Superior temporal gyrus (tissue), 1 donor: ENCODE measurements at regions not wholly inside any gene's neighbourhood (a gene's known extent, or its start where the extent isn't known, plus 50 kb on each side); places are given as distances from the start of the nearest gene placed in this dataset.
"Not testable (repeated sequence)": the region's sequence is repeated elsewhere in the genome, so short reads cannot be mapped to it uniquely, and the experiment has no call there.

Experiments
- DNase-seq: peaks from one replicate; pipeline ENCODE4 v3.0.0-alpha.2; 2016; ENCODE audit errors: extremely low spot score

DNA sequence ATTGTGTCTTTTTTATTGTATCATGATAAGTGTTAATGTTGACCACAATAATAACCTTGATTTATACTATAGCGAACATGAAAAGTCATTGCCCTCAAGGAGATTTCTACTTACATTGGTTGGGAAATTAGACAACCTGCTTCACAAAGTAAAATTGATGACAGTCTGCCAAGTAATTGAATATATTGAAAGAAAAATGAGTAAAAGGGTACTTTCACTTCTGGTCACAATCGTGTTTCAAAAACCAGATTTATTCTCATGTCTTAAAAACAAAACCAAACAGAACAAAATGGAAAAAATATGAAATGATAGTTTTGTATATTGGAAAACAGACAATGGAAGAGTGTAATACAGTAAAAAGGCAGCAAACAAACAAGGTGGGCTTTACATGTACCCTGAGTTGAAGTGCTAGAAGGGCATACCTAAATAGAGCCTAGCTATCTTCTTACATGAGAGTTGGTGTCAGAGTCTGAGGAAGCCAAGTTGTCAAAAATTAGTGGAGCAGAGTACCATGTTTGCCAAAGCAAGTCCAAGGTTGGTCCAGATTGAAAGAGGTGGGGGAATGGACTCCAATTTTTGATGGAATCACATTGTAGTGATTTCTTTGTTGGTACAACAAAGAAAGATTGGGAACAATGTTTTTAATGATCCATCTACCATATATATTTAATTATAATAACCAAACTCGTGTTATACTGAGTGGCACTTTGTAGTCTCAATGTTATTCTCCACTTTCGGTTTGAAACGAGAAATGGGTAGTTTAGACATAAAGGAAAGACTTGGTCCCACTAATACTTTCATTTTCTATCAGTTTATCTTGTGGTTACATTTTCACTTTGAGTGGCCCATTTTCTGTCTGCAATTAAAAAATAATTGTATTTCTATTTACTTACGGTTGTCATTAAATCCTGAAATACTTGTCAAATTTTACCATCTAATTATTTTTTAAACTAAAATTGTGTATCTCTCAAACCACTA, 775.6 kb downstream of the STIM2 start:
- no peak for DNase-seq

DNA sequence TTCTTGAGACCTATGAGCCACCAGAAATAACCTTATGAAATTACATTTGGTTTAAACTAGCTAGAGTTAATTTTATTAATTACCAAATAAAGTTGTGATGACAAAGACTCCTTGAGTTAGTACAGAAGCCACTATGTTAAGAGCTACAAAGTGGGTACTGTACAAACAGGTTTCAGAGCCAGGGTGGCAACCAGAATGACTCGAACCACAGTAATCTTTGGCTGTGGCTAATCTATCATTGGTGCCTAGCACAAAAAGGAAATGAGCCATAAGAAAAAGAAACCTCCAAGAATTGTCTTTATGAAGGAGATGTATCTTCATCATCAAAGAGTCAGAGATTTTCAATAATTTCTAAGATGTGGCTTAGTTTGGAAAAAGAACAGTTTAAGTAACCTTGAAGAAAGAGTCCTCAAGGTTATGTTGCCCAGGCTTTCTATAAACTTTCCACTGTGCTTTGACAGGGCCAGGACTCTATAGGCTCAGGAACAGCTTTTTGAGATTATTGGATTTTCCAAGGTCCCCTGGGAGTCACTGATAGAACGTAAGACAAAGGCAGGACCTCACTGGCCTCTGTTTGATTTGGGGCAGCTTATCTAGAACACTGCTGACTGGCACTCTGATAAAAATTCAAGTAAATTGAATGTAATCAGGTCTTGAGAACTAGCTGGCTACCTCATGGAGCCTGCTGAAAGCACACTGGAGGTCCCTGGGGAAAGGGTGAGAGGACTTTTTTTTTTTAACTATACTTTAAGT, 777.7 kb downstream of the STIM2 start:
- no peak for DNase-seq

DNA sequence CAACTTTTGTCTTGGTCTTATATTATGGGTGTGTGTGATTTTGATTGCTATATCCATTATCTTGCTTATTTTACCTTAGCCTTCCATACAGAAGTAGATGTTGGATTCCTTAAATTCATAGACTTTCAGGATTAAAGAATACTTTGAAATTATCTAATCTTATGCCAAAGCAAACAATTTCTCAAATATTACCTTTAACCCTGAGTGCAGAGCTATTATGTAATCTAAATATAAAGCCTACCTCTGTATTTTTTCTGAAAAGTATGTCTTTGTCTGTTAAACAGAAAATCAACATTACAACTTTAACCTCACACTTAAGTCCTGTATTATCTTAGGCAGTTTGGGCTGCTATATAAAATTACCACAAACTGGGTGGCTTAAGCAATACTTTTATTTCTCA, 782.5 kb downstream of the STIM2 start:
- DNase-seq, result no peak

DNA sequence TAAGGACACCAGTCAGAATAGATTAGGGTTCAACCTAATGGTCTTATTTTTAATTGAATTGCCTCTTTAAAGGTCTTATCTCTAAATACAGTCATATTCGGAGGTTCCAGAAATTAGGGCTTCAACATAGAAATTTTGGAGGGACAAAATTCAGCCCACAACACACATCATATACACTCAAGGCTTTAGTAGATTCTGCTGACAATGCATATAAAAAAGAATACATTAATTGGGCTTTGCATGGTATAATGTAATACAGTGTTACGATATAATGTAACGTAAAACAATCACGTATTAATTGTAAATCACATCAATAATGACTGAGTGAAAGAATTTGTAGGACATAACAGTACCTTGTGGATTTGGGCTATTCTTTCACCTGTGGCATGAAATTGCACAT, 787.8 kb downstream of the STIM2 start:
- DNase-seq, result no peak

DNA sequence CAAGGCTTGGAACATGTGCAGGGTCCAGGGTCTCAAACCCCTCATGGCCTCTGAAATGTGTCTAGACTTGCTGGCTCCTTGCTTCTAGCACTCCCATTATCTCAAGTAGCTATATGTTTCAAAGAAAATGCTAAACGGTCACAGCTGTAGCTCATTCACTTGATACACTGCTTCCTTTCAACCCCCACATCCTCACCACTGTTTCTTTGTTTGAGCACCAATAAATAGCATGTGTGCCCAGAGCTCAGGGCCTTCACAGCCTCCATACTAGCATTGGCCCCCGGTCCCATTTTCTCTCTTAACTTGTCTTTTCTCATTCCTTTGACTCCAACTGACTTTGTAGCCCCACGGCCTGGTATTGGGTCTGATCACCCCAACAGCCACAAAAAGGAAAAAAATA, 801.8 kb downstream of the STIM2 start:
- no peak for DNase-seq

DNA sequence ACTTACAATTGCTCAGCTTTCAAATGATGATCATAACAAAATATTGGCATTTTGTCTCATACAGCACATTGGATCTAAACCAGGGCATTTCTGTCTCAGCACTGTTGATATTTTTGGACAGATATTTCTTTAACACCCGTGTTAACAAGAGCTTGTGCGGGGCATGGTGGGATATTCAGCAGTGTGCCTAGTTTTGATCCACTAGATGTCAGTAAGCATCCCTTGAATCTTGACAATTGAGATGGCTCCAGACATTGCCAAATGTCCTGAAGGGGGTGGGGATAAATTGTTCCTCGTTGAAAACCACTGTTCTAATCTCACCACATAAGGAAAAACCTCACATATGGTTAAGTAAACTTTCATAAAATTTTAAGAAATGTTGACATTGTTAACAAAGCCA, 806.3 kb downstream of the STIM2 start:
- DNase-seq, result peak; percentile 33

DNA sequence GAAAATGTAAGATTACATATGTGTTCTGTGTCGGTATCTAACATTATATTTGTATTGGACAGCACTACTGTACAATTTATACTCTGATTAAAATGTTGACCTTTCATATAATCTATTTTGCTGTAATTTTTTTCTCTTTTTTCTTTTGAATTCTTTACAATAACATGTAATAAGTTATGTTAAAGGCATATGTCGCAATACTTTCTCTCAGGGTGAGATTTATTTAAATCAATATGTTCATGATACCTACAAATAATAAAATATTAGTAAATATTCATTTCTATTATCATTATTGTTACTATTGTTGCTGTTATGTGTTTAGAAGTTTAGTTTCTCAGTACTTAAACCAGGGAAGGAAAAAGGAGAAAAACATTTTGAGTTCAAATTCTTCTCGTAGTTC, 807.4 kb downstream of the STIM2 start:
- no peak for DNase-seq

DNA sequence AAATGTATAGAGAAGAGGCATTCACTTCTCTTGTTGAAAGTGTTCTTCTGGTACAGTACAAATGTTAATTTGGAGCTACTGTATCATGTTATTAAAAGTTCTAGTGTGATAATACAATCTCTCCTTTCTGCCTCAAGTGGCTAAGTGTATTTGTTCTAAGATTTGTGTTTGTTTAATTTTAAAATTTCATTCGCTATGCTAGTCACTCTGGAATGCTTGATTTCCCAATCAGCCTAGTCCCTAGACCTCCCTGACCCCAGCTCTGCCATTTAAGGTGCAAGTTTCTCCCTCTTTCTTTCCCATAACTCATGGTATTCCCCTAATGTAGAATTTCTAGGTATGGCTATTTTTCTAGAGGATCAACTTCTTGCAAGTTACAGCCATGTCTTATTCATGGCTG, 817.4 kb downstream of the STIM2 start:
- DNase-seq, result no peak

DNA sequence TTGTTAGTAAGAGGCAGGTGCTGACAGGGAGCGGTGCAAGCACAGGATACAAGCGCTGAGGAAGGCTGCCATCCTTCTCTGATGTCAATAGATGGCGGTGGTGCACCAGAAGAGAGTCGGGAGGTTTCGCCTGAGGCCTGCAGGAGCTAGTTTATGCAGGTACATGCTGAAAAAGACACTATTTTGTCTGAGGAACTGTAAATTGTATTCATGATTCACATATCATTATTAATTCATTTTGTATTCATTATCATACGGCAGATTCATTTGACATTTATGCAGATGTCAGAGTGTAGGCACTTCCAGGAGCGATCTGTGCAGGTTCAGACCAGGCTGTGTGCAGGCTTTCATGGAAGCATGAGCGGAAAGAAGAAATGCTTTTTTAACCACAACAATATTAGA, 824.0 kb downstream of the STIM2 start:
- peak; percentile 87 for DNase-seq

DNA sequence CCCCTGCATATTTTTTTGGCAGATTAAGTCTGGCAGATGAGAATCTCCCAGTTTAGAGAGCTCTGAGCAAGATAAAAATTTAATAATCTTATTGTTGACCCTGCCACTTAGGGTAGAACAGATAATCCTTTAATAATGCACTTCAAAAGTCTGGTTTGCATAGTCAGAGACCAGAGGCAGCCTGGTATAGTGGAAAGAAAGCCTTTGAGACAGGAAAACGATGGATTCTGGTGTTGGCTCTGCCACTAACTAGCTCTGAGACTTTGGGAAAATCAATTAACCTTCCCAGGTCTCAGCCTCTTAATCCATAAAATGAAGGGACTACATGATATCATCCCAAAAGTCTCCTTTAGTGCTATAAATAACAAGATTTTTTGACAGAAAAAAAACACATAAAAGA, 824.5 kb downstream of the STIM2 start:
- DNase-seq, result peak; percentile 17

DNA sequence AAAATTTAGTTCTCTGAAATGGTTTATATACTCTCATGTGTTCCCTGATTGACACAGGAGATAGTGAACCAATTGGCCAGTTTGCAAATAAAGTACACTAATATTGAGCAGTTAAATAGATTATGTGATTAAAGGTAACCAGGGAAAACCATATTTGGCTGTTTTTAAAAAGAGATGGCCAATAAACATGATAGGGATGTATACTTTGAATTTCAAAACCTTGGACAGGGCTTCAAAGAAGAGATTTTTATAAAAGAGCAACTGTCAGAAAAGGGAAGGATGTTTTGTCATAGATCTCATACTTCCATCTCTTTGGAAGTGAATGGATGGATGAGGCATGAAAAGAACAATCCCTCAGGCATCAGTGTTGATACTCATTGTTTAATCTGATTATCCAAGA, 825.3 kb downstream of the STIM2 start:
- no peak for DNase-seq

DNA sequence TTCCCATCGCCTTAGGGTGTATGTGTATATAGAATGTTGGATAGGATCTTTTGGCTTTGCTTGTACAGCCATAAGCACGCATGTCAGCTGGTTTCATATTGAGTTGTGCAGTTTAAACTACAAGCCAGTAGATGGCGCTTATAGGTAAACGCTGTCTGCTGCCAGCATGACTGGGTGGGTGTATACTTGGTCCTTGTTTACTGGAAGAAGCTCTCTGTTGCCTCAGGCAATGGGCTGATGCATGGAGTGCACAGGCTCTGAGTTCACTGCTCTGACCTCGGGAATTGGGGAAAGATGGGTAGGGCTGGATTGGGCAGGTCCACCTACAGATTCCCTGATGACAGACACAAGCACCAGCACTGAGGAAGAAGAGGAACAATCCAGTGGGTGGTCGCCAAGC, 831.5 kb downstream of the STIM2 start:
- DNase-seq, result peak; percentile 38

DNA sequence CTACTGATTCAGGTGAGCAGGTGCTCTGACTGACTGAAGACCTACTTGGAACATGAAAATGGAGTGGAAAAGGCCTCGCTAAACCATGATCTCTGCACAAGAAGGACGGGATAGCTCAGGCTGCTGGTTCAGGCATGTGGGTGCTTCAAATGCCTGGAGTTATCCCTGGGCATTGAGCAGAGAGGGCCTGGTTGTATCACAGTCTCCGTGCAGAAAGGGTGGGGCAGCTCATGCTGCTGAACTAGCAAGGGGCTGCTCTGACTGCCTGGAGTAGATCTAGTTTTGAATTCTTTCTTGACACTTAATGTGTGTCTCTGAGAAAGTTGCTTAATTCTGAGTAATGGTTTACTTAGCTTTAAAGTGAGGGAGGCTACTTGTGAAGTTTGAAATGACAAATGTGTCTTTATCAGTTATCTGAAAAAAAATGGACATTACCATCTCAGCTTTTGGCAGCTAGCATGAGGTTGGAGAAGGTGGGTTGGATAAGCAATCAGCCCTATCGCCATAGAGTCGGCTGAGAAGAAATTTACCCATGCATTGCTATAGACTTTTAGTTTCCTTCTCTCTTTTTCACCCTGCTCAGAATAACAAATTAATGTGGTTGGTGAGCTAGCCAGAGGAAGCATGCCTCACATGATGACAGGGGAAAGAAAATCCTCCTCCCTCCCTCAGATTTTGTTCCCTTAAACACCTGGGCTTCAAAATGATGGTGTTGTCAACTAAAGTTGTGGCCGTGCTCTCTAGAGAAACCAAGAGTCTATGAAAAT, 832.4 kb downstream of the STIM2 start:
- no peak for DNase-seq

DNA sequence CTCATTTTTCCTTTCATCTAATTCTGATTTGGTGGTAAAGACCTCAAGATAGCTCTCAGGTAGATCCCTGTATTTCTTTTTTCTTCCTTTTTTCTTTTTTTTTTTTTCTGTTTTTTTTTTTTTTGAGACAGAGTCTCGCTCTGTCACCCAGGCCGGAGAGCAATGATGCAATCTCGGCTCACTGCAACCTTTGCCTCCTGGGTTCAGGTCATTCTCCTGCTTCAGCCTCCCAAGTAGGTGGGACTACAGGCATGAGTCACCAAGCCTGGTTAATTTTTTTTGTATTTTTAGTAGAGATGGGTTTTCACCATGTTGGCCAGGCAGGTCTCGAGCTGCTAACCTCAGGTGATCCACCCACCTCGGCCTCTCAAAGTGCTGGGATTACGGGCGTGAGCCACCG, 835.6 kb downstream of the STIM2 start:
- not testable (repeated sequence) for DNase-seq

DNA sequence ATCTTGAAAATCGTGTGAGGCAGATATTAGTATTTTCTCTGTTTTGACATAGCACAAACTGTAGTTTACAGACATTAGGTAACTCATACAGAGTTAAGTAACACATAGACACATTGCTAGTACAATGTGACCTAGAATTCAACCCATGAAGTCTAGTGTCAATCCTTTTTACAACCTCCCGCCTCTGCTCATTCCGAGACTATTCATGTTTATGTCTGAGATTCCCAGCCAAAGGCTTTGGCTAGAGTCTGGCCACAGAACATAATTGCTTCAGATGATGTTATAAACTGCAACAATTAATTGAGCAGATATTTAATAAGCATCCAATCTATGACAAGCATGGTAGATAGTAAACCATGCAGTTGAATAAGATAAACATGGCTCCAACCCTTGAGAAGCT, 841.0 kb downstream of the STIM2 start:
- no peak for DNase-seq

DNA sequence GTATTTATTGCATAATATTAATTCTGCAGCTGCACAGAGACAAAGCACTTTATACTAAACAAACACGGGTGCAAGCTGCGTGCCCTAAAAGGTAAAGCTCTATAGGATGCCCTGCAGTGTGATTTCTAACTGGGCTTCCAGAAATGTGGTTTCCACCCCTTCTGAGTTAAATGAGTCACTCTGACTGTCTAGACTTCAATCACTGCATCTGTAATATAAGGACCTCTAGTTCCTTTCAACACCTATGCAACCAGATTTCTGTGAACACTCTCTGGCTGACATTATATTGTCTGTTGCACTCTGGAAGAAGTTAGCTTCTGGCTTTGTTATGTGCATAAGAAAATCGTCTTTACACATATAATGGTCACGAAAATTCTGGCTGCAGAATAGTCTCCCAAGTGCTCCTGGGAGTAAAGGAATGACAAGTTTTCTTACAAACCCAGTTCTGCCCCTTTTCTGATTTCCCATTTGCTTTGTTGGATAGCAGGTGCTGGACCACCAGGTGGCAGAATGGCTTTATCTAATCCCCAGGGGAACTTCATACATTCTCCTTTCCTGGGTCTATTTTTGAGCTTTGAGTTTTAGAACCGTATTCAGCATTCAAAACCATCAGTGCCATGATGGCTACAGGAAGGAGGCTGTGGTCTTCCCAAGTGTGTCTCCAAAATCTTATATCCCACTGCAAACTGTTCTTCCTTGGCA, 842.2 kb downstream of the STIM2 start:
- DNase-seq, result peak; percentile 55

DNA sequence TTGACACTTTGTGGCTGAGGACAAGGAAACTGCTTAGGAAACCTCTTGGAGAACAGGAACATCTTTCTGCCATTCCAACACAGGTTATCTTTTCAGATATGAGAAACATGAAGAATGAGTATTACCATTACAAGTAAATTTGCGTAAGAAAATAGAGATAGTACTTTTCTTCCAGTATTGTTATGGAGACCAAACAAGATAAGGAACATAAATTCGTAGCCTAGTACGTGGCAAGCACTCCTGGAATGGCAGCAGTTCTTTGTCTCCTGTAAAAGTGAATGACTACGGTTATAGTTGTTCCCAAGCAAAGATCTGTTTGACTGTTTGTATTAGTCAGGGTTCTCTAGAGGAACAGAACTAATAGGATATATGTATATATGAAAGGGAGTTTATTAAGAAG, 843.1 kb downstream of the STIM2 start:
- no peak for DNase-seq

DNA sequence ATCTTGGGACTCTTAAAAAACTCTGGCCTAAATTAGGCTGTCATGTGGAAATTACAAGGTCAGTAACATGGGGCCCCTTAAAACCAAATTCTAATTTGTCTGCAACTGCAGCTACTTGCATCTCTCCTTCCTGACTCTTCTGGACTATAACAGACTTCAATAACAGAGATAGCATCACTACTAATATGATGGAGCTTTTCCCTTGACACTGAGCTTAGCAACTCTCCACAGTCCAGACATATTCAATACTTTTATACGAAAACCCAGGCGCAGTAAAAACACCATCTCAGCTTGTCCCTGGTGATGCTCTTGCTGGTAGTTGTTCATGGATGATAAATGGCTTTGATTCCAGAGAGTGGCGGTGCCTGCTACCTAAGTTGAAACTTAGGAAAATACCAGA, 850.4 kb downstream of the STIM2 start:
- DNase-seq, result no peak

DNA sequence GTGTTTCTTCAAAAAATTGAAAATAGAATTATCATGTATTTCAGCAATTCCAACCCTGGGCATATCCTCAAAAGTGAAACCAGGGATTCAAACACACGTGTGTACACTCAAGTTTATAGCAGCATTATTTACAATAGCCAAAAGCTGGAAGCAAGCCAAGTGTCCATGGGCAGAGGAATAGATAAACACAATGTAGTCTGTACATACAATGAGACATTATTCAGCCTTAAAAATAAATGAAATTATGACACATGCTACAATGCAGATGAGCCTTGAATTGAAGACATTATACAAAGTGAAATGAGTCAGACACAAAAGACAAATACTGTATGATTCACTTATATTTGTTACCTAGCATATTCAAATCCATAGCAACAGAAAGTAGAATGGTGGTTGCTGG, 853.4 kb downstream of the STIM2 start:
- no peak for DNase-seq

DNA sequence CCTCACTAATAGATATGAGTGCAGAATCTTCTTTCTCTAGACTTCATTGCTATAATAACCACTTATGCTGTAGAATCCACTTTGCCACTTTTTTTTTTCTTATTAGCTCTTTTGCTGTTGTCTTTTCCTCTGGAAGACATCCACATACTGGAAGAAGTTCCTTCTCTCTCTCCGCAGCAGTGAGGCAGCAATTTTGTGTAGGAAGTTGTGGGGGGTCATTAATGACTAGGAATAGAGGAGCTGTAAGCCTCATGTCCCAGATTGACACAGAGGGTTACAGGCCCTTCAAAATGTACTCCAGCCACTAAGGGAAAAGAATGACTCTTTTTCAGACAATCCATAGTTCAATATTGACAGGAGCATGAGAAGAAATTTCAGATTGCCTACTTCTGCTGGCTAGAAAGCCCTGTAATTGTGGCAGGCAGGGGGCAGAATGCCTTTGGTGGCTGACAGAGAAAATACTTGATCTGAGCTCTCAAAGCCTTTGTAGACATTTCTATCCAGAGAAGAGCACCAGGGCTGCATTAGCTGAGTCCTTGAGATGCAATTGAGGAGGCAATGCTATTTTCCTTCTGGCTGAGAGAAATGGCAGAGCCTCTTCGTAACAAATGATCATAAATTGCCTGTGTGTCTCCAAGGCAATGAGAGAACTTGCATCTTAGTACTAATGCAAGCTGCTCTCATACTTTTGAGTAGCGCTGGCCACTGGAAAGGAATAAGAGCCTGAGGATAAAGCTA, 856.2 kb downstream of the STIM2 start:
- DNase-seq, result no peak

DNA sequence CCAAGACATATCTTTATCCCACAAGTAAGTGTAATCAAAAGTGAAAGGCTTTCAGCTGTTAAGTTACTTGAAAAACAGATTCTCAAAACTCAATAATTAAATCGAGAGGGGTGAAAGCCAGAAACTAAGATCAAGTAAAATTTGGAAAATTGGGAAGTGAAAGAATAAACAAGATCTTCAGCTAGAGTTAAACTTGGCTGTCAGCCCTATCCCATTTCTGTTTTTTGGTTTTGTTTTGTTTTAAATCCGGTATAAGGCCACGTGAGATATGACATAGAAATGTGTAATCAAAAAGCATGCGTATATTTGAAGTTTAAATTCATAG, 856.8 kb downstream of the STIM2 start:
- DNase-seq, result peak; percentile 31
